ENCODE measurements at regions not wholly inside any gene's neighbourhood (a gene's known extent, or its start where the extent isn't known, plus 50 kb on each side); places are given as distances from the start of the nearest gene placed in this dataset.

DNA sequence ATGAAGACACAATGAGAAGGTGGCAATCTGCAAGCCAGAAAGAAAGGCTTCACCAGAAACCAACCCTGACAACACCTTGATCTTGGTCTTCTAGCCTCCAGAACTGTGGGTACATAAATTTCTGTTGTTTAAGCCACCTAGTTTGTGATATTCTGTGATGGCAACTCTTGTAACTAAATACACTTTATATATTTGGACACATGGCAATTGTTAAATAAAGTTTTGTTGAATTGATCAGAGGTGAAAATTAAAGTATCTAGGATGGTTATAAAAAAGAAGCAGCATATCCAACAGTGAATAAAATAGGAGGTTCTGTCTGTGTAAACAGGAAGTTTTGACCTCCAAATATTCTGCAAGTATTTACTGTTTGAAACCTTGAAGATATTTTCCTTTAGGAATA, 516.3 kb downstream of the SOX5 start:
- in situ Hi-C loops (cut with HindIII; ENCODE audit: low sequenced_read_pairs): no loop called here
- H3K4me3 ChIP-seq (ENCODE audit: low read depth, low read length): no peak overlapping the region
- no peak for DNase-seq (ENCODE audit: low read depth, low spot score)
- TF ChIP-seq CTCF (IDR thresholded peaks at IDR 0.05; ENCODE audit: low read depth, low read length): no peak

DNA sequence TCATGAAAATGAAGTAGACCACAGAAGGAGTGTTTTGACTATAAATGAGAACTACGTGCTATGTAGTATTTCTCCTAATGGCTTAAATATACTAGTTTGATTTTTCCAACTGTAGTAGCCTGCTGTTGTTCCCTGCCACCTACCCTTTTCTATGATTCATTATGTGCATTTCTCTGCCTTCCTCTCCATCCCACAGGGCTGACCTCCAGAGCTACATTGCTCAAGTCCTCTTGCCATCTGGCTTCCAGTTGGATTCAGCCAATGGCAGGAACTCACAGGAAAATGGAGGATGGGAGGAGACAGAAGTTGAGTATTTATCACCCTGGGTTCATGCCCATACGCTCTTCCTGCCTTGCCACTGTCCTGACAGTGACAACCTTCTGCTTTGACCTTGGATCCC, 515.3 kb downstream of the SOX5 start:
- no peak overlapping the region for H3K4me3 ChIP-seq (ENCODE audit: low read depth, low read length)
- no peak for DNase-seq (ENCODE audit: low read depth, low spot score)
- in situ Hi-C loops (cut with HindIII; ENCODE audit: low sequenced_read_pairs): no loop called here
- TF ChIP-seq CTCF (IDR thresholded peaks at IDR 0.05; ENCODE audit: low read depth, low read length): no peak

DNA sequence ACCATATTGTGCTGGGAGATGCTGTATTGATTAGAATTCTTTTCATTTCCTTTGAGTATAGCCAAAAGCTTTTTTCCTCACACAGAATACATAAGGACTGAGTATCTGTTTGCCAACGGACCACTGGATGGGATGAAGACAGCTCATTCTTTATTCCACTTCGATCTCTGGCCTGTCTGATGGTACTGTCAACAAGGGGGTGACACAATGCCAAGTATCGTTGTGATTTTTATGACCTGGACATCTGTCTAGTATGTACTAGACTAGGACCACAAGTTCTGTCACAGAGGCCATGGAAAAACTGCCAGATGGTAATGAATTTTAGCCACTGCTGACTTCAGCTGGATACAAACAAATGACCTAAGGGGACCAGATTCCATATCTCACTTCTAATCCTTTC, 502.7 kb downstream of the SOX5 start:
- no peak for TF ChIP-seq CTCF (IDR thresholded peaks at IDR 0.05; ENCODE audit: low read depth, low read length)
- DNase-seq (ENCODE audit: low read depth, low spot score): no peak
- no peak overlapping the region for H3K4me3 ChIP-seq (ENCODE audit: low read depth, low read length)
- in situ Hi-C loops (cut with HindIII; ENCODE audit: low sequenced_read_pairs): no loop called here

GRCh38 chr12:23450810-23451209, 498.7 kb downstream of the SOX5 start:
- in situ Hi-C loops (cut with HindIII; ENCODE audit: low sequenced_read_pairs): no loop called here
- DNase-seq (ENCODE audit: low read depth, low spot score): no peak
- H3K4me3 ChIP-seq (ENCODE audit: low read depth, low read length): no peak overlapping the region
- no peak for TF ChIP-seq CTCF (IDR thresholded peaks at IDR 0.05; ENCODE audit: low read depth, low read length)

- no peak for DNase-seq (ENCODE audit: low read depth, low spot score)
- TF ChIP-seq CTCF (IDR thresholded peaks at IDR 0.05; ENCODE audit: low read depth, low read length): no peak
- in situ Hi-C loops (cut with HindIII; ENCODE audit: low sequenced_read_pairs): no loop called here
- H3K4me3 ChIP-seq (ENCODE audit: low read depth, low read length): no peak overlapping the region
Measured at GRCh38 chr12:23455283-23455682, 494.2 kb downstream of the SOX5 start.

DNA sequence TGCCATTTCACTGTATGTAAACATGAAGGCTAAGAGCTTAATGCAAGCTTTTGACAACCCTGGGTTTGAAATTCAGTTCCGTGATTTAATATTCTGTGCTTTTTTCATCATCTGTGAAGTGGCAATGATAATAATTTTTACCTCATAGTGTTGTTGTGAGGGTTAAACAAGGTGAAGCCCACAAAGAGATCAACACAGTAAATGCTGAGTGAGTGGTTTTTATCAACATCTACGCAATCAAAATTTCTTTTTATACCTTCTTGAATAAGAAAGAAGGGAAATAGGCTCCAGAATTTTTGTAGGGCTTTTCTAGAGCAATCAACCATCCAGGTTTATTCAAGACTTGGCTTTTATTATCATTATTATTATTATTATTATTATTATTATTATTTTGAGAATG, 490.8 kb downstream of the SOX5 start:
- TF ChIP-seq CTCF (IDR thresholded peaks at IDR 0.05; ENCODE audit: low read depth, low read length): no peak
- in situ Hi-C loops (cut with HindIII; ENCODE audit: low sequenced_read_pairs): no loop called here
- DNase-seq (ENCODE audit: low read depth, low spot score): no peak
- H3K4me3 ChIP-seq (ENCODE audit: low read depth, low read length): no peak overlapping the region

- in situ Hi-C loops (cut with HindIII; ENCODE audit: low sequenced_read_pairs): no loop called here
- no peak for TF ChIP-seq CTCF (IDR thresholded peaks at IDR 0.05; ENCODE audit: low read depth, low read length)
- H3K4me3 ChIP-seq (ENCODE audit: low read depth, low read length): no peak overlapping the region
- no peak for DNase-seq (ENCODE audit: low read depth, low spot score)
Measured at GRCh38 chr12:23462546-23462945, 486.9 kb downstream of the SOX5 start.
